HEK293 (cell line): ENCODE measurements at regions not wholly inside any gene's neighbourhood (a gene's known extent, or its start where the extent isn't known, plus 50 kb on each side); places are given as distances from the start of the nearest gene placed in this dataset.

Experiments
- CTCF ChIA-PET: fragments of 350-600 bp; formaldehyde crosslinking; extraction: SDS; loops from one replicate; lab custom pipeline; 2021; ENCODE audit warnings: antibody characterized with exemption; lab: Yijun Ruan, JAX
- POLR2A ChIA-PET: fragments of 300-600 bp; formaldehyde crosslinking; extraction: SDS; loops from one replicate; lab custom pipeline; 2020; ENCODE audit warnings: antibody characterized with exemption, inconsistent platforms; lab: Yijun Ruan, JAX
- H3K27ac ChIP-seq: fragments of 200-500 bp; sonication (Bioruptor generic); 2 replicates; pipeline ENCODE4 v1.5.1; 2014; ENCODE audit warnings: low read depth, low read length, control low read depth, inconsistent platforms; ENCODE audit errors: extremely low read depth
- H3K36me3 ChIP-seq, 2 experiments: fragments of 200-500 bp in 1 of 2; sonication (Bioruptor generic) in 1 of 2; 1 replicate in 1 of 2; 2 replicates in 1 of 2; pipeline ENCODE4 v1.5.1; 2014 to 2017; ENCODE audit warnings: inconsistent platforms in 2 of 2, low read length in 2 of 2; ENCODE audit not compliant: control insufficient read depth in 2 of 2, insufficient read depth in 1 of 2
- H3K4me1 ChIP-seq: fragments of 200-500 bp; sonication (Bioruptor generic); 2 replicates; pipeline ENCODE4 v1.5.1; 2014; ENCODE audit warnings: mild to moderate bottlenecking, low read length, inconsistent platforms; ENCODE audit not compliant: control insufficient read depth, insufficient read depth
- H3K4me3 ChIP-seq: 2 replicates; pipeline ENCODE4 v1.5.1; 2011; ENCODE audit warnings: low read depth, mild to moderate bottlenecking, control low read depth, low read length, moderate library complexity
- H3K9me3 ChIP-seq: fragments of 200-500 bp; sonication (Bioruptor generic); 2 replicates; pipeline ENCODE4 v1.5.1; 2014; ENCODE audit warnings: low read depth, low read length, inconsistent platforms; ENCODE audit not compliant: control insufficient read depth, insufficient read depth
- PATZ1 ChIP-seq: fragments of 450-650 bp; formaldehyde crosslinking; IDR thresholded peaks from 2 replicates; pipeline ENCODE4 v1.5.1; 2016; ENCODE audit warnings: missing biosample characterization, missing genetic modification characterization
- RBAK ChIP-seq: fragments of 450-650 bp; formaldehyde crosslinking; IDR thresholded peaks from 2 replicates; pipeline ENCODE4 v1.5.1; 2016; ENCODE audit warnings: missing biosample characterization, missing genetic modification characterization
- SP3 ChIP-seq: fragments of 450-650 bp; formaldehyde crosslinking; IDR thresholded peaks from 2 replicates; pipeline ENCODE4 v1.5.1; 2016; ENCODE audit warnings: missing biosample characterization, missing genetic modification characterization
- YY1 ChIP-seq: fragments of 450-650 bp; formaldehyde crosslinking; IDR thresholded peaks from 2 replicates; pipeline ENCODE4 v1.5.1; 2018; ENCODE audit warnings: missing biosample characterization, missing genetic modification characterization
- YY2 ChIP-seq: fragments of 450-650 bp; formaldehyde crosslinking; IDR thresholded peaks from 2 replicates; pipeline ENCODE4 v1.5.1; 2016; ENCODE audit warnings: missing biosample characterization, missing genetic modification characterization
- ZBTB10 ChIP-seq: fragments of 450-650 bp; formaldehyde crosslinking; IDR thresholded peaks from 2 replicates; pipeline ENCODE4 v1.5.1; 2016; ENCODE audit warnings: missing biosample characterization, missing genetic modification characterization
- ZBTB20 ChIP-seq: fragments of 450-650 bp; formaldehyde crosslinking; IDR thresholded peaks from 2 replicates; pipeline ENCODE4 v1.5.1; 2016; ENCODE audit warnings: missing biosample characterization, missing genetic modification characterization
- ZBTB6 ChIP-seq: fragments of 450-650 bp; formaldehyde crosslinking; IDR thresholded peaks from 2 replicates; pipeline ENCODE4 v1.5.1; 2017; ENCODE audit warnings: missing biosample characterization, missing genetic modification characterization
- ZFHX2 ChIP-seq: fragments of 450-650 bp; formaldehyde crosslinking; conservative IDR thresholded peaks from 2 replicates; pipeline ENCODE4 v1.5.1; 2016; ENCODE audit warnings: missing biosample characterization, missing genetic modification characterization
- ZIC2 ChIP-seq: fragments of 450-650 bp; formaldehyde crosslinking; IDR thresholded peaks from 2 replicates; pipeline ENCODE4 v1.5.1; 2016; ENCODE audit warnings: missing biosample characterization, missing genetic modification characterization
- ZNF214 ChIP-seq: fragments of 450-650 bp; formaldehyde crosslinking; IDR thresholded peaks from 2 replicates; pipeline ENCODE4 v1.5.1; 2017; ENCODE audit warnings: missing biosample characterization, mild to moderate bottlenecking, missing genetic modification characterization, borderline replicate concordance
- ZNF335 ChIP-seq: fragments of 450-650 bp; formaldehyde crosslinking; conservative IDR thresholded peaks from 2 replicates; pipeline ENCODE4 v1.5.1; 2016; ENCODE audit warnings: missing biosample characterization, missing genetic modification characterization
- ZNF341 ChIP-seq: fragments of 450-650 bp; formaldehyde crosslinking; IDR thresholded peaks from 2 replicates; pipeline ENCODE4; 2016; ENCODE audit warnings: low read depth, missing biosample characterization, missing genetic modification characterization
- ZNF366 ChIP-seq: fragments of 450-650 bp; formaldehyde crosslinking; conservative IDR thresholded peaks from 2 replicates; pipeline ENCODE4 v1.5.1; 2016; ENCODE audit warnings: missing biosample characterization, missing genetic modification characterization
- ZNF529 ChIP-seq: fragments of 450-650 bp; formaldehyde crosslinking; IDR thresholded peaks from 2 replicates; pipeline ENCODE4 v1.5.1; 2017; ENCODE audit warnings: missing genetic modification characterization, missing biosample characterization; ENCODE audit not compliant: insufficient replicate concordance
- ZNF660 ChIP-seq: fragments of 450-650 bp; IDR thresholded peaks from 2 replicates; pipeline ENCODE4 v1.5.1; 2018; ENCODE audit warnings: missing biosample characterization, mild to moderate bottlenecking, missing genetic modification characterization
- ZNF747 ChIP-seq: fragments of 450-650 bp; formaldehyde crosslinking; IDR thresholded peaks from 2 replicates; pipeline ENCODE4 v1.5.1; 2016; ENCODE audit warnings: missing biosample characterization, missing genetic modification characterization
- ZNF776 ChIP-seq: fragments of 450-650 bp; formaldehyde crosslinking; IDR thresholded peaks from 2 replicates; pipeline ENCODE4 v1.5.0; 2017; ENCODE audit warnings: missing biosample characterization, missing genetic modification characterization, borderline replicate concordance
- ZNF785 ChIP-seq: fragments of 450-650 bp; formaldehyde crosslinking; IDR thresholded peaks from 2 replicates; pipeline ENCODE4 v1.5.1; 2016; ENCODE audit warnings: missing biosample characterization, missing genetic modification characterization
- ZXDB ChIP-seq: fragments of 450-650 bp; formaldehyde crosslinking; IDR thresholded peaks from 2 replicates; pipeline ENCODE4 v1.5.1; 2016; ENCODE audit warnings: missing biosample characterization, missing genetic modification characterization
- TF ChIP-seq, protein P1 (sequence below): fragments of 450-650 bp; formaldehyde crosslinking; IDR thresholded peaks from 2 replicates; pipeline ENCODE4 v1.5.1; 2016; ENCODE audit warnings: missing biosample characterization, missing genetic modification characterization, borderline replicate concordance

DNA sequence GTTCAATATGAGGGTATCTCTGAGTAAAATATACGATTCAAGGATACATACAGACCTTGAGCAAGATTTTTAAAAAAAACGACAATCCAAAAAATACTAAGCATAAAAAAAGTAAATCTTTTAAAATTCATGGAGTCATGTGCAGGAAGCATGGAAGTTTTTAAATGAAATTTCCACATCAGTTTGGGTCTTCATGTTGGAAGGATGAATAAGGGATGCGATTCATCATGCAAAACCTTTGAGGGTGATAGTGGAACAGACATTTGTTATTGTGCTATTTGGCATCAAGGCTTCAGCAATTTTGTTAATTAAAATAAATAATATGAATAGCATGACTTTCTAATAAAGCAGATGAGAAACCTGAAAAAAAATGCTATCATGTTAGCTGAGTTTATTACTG is 815.0 kb upstream of the PCDH10 start (continued):
- TF ChIP-seq ZNF660 (tag by site-specific recombination) = no peak
- TF ChIP-seq ZBTB20 (tag by site-specific recombination) = no peak
- TF ChIP-seq YY2 = no peak
- TF ChIP-seq ZNF335 (tag by site-specific recombination) = no peak
- no peak for TF ChIP-seq ZNF776 (tag by site-specific recombination)
- no peak for TF ChIP-seq ZFHX2 (tag by site-specific recombination)
- TF ChIP-seq ZBTB10 (tag by site-specific recombination) = no peak

GRCh38 chr4:132344924-132345828 is 803.9 kb upstream of the PCDH10 start:
- ChIA-PET POLR2A (no interaction called here), CTCF (no interaction called here)
- Histone ChIP-seq H3K9me3 (no peaks in the 10 kb centered on the region), H3K4me3 (no peak overlapping the region), H3K27ac (no peak overlapping the region), H3K36me3 (no peaks in the 10 kb centered on the region), H3K4me1 (no peaks in the 10 kb centered on the region)
- TF ChIP-seq, protein P1, sequence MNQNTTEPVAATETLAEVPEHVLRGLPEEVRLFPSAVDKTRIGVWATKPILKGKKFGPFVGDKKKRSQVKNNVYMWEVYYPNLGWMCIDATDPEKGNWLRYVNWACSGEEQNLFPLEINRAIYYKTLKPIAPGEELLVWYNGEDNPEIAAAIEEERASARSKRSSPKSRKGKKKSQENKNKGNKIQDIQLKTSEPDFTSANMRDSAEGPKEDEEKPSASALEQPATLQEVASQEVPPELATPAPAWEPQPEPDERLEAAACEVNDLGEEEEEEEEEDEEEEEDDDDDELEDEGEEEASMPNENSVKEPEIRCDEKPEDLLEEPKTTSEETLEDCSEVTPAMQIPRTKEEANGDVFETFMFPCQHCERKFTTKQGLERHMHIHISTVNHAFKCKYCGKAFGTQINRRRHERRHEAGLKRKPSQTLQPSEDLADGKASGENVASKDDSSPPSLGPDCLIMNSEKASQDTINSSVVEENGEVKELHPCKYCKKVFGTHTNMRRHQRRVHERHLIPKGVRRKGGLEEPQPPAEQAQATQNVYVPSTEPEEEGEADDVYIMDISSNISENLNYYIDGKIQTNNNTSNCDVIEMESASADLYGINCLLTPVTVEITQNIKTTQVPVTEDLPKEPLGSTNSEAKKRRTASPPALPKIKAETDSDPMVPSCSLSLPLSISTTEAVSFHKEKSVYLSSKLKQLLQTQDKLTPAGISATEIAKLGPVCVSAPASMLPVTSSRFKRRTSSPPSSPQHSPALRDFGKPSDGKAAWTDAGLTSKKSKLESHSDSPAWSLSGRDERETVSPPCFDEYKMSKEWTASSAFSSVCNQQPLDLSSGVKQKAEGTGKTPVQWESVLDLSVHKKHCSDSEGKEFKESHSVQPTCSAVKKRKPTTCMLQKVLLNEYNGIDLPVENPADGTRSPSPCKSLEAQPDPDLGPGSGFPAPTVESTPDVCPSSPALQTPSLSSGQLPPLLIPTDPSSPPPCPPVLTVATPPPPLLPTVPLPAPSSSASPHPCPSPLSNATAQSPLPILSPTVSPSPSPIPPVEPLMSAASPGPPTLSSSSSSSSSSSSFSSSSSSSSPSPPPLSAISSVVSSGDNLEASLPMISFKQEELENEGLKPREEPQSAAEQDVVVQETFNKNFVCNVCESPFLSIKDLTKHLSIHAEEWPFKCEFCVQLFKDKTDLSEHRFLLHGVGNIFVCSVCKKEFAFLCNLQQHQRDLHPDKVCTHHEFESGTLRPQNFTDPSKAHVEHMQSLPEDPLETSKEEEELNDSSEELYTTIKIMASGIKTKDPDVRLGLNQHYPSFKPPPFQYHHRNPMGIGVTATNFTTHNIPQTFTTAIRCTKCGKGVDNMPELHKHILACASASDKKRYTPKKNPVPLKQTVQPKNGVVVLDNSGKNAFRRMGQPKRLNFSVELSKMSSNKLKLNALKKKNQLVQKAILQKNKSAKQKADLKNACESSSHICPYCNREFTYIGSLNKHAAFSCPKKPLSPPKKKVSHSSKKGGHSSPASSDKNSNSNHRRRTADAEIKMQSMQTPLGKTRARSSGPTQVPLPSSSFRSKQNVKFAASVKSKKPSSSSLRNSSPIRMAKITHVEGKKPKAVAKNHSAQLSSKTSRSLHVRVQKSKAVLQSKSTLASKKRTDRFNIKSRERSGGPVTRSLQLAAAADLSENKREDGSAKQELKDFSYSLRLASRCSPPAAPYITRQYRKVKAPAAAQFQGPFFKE (tag by site-specific recombination) = no peak
- TF ChIP-seq YY1 (tag by site-specific recombination) (no peak), ZNF214 (no peak), SP3 (tag by site-specific recombination) (0 out of 2 replicates have a peak, but pooled peaks have one; percentile 7), ZBTB20 (tag by site-specific recombination) (peak; percentile 39; the same call in 1 of the 2 replicates)

DNA sequence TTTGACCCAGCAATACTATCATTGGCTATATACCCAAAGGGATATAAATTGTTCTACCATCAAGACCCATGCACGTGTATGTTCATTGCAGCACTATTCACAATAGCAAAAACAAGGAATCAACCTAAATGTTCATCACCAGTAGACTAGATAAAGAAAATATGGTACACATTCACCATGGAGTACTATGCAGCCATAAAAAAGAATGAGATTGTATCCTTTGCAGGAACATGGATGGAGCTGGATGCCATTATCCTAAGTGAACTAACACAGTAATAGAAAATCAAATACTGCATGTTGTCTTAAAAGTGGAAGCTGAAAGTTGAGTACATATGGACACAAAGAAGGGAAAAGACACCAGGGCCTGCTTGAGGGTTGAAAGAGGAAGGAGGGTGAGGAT is 803.1 kb upstream of the PCDH10 start:
- H3K36me3 ChIP-seq = no peaks in the 10 kb centered on the region
- H3K4me1 ChIP-seq = no peaks in the 10 kb centered on the region
- H3K4me3 ChIP-seq = no peak overlapping the region
- no peaks in the 10 kb centered on the region for H3K9me3 ChIP-seq
- POLR2A ChIA-PET = no interaction called here
- CTCF ChIA-PET = no interaction called here
- no peak overlapping the region for H3K27ac ChIP-seq
- TF ChIP-seq ZIC2 (tag by site-specific recombination) (no peak), ZNF529 (tag by site-specific recombination) (no peak), ZBTB6 (tag by site-specific recombination) (no peak), PATZ1 (no peak), ZNF747 (tag by site-specific recombination) (no peak), RBAK (no peak), ZNF341 (no peak), ZNF366 (tag by site-specific recombination) (no peak), YY2 (no peak), ZNF776 (tag by site-specific recombination) (no peak), ZNF785 (no peak), ZXDB (tag by site-specific recombination) (no peak)
